K562 (cell line): ENCODE measurements at regions not wholly inside any gene's neighbourhood (a gene's known extent, or its start where the extent isn't known, plus 50 kb on each side); places are given as distances from the start of the nearest gene placed in this dataset.

Source experiments
- FOXP4 ChIP-seq: sonication (generic); formaldehyde crosslinking; IDR thresholded peaks from 2 replicates; pipeline ENCODE4 v1.8.0; 2022; ENCODE audit warnings: mild to moderate bottlenecking, missing genetic modification reagents, borderline replicate concordance
- MEIS2 ChIP-seq: fragments of 450-650 bp; IDR thresholded peaks from 2 replicates; pipeline ENCODE4 v1.6.1; 2014; ENCODE audit warnings: mild to moderate bottlenecking; ENCODE audit not compliant: partially characterized antibody
- RFX1 ChIP-seq: fragments of 450-650 bp; IDR thresholded peaks from 2 replicates; pipeline ENCODE4 v1.6.1; 2016; ENCODE audit warnings: mild to moderate bottlenecking, moderate library complexity
- TCF7 ChIP-seq: sonication (generic); IDR thresholded peaks from 2 replicates; pipeline ENCODE4 v1.6.1; 2016; ENCODE audit warnings: antibody characterized with exemption, borderline replicate concordance
- ZNF280A ChIP-seq: fragments of 450-650 bp; IDR thresholded peaks from 2 replicates; pipeline ENCODE4 v1.6.1; 2018; ENCODE audit warnings: mild to moderate bottlenecking, low read depth; ENCODE audit not compliant: partially characterized antibody
- ZNF449 ChIP-seq: fragments of 250-450 bp; sonication (Bioruptor Pico); IDR thresholded peaks from 2 replicates; pipeline ENCODE4 v1.8.0; 2022; ENCODE audit warnings: moderate library complexity, mild to moderate bottlenecking, inconsistent platforms
- ZNF57 ChIP-seq: fragments of 450-650 bp; formaldehyde crosslinking; IDR thresholded peaks from 2 replicates; pipeline ENCODE4 v1.4.0; 2020; ENCODE audit warnings: mild to moderate bottlenecking, moderate library complexity

GRCh38 chr11:45402049-45402630 lies 116.0 kb upstream of the SYT13 start (continued):
- TF ChIP-seq MEIS2 (no peak), FOXP4 (CRISPR knock-in tag) (no peak), TCF7 (no peak), RFX1 (no peak), ZNF449 (CRISPR knock-in tag) (no peak), ZNF280A (no peak), ZNF57 (CRISPR knock-in tag) (no peak)
